A172 (cell line): ENCODE measurements at regions not wholly inside any gene's neighbourhood (a gene's known extent, or its start where the extent isn't known, plus 50 kb on each side); places are given as distances from the start of the nearest gene placed in this dataset.

Source experiments
- DNase-seq: peaks from one replicate; pipeline ENCODE4 v3.0.0-alpha.2; 2015; ENCODE audit warnings: low spot score

GRCh38 chr6:133697185-133697584 is 191.7 kb upstream of the TCF21 start:
- no peak for DNase-seq

DNA sequence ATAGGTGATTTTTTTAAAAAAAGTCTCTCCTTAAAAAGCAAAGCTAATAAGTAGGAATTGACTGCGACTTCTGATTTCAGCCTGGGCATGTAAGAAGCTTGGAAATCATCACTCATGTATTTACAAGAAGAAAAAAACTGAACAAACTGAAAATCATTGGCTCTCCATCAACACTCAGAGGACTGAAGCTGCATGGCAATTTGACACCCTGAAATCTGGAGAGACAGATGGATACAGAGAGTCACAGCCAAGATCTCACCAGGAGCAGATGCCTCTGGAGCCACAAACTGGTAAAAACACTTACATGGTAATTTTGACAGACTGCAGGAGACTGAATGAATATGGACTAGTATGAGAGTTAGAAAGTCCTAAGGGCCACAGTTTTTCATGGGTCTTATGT is 191.2 kb upstream of the TCF21 start:
- DNase-seq, result no peak

DNA sequence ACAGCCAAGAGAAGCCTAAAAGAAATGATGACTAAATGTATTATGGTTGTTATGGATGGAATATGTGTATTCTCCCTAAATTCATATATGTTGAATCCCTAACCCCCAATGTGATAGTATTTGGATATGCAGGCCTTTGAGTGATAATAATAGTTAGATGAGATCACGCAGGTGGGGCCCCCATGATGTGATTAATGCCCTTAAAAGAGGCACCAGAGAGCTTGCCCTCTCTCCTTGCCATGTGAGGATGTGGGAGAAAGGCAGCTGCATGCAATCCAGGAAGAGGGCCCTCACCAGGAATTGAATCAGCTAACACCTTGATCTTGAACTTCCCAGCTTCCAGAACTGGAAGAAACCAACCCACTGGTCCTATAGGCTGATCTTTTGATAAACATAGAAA is 190.6 kb upstream of the TCF21 start:
- no peak for DNase-seq

DNA sequence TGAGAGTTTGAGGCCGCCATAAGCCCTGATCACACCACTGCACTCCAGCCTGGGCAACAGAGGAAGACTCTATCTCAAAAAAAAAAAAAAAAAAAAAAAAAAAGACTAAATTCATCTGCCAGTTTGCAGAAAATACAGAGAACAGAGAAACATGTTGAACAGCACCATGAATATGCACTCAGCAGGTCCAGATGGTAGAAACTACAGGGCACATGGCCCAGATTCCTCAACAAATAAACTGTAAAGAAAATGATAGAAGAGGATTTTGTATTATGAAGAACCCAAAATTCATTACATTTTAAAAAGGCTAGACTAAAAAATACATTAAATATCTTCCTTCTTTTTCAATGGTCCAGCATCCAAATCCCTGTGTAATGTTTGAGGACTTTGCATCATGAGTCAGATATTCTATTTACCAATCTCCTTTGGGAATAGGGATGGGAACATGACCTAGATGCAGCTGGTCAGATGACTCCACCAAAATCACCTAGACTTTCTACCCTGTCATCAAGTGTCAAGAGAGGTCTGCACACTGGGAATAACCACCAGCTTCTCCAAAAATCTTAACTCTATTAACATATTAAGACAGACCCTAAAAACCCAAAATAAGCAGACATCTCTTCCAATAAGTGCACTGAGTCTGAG is 189.1 kb upstream of the TCF21 start:
- no peak for DNase-seq

GRCh38 chr6:133701633-133702331 is 187.1 kb upstream of the TCF21 start:
- no peak for DNase-seq

GRCh38 chr6:133704371-133704770 is 184.5 kb upstream of the TCF21 start:
- no peak for DNase-seq

DNA sequence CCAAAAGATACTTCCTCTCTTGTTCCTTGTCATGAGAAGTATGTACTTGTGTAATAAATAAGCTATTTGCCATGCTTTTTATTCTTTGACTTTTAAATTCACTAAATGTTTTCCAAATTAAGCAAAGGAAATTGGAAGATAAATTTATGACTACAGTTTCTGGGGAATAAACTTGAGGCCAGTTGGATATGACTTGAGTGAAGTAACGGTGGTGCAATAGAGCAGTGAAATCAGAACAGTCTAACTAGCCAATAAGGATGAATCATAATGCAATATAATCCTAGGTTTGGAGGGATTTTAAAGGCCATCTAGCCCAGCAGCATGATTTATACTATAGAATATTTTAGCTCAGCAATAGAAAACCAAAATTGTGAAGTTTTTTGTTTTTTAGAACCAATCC is 183.8 kb upstream of the TCF21 start:
- DNase-seq, result no peak

DNA sequence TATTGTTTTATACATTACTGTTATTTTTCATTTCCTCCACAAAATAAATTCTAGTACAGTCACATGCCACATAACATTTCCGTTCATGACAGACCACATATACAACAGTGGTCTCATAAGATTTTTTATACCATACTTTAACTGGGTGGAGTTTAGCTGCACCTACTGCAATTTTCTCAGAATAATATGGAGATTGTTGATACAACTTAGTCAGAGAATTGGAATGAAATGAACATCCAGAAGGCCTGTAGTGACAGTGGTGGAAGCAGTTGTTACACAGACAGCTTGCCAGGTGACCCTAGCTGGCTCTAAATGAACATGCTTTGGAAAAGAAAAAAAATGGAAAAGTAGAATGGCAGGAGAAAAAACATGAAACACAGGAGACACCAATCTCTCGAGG is 183.2 kb upstream of the TCF21 start:
- peak; percentile 45 for DNase-seq

DNA sequence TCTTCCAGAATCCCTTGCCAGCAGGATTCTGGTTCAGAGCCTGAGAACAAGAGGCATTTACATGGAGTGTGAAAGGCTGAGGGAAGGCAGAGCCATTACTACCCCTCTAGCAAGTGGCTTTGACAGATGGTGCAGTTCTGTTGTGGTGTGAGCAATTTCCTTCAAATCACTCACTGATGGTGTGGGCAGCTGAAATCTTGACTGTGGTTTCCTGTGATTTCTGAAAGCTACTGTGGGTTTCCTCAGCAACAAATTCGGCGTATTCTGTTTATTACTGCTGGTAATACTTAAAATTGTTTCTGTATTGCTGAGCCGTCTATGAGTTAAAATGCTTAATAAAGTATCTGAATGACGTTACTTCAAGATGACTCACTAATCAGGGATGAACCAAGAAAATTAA is 181.5 kb upstream of the TCF21 start:
- peak; percentile 45 for DNase-seq

DNA sequence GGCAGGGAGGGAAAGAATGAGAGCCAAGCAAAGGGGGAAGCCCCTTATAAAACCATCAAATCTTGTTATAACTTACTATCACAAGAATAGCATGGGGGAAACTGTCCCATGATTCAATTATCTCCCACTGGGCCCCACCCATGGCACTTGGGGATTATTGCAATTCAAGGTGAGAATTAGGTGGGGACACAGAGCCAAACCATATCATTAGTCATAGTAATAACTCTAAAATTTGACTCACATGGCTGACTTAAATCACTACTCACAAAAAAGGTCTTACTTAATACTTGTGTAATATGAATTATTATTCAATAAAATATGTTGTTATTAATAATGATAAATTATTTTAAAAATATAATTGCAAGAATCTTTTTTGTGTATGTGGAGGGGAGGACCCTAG is 178.1 kb upstream of the TCF21 start:
- DNase-seq, result no peak

DNA sequence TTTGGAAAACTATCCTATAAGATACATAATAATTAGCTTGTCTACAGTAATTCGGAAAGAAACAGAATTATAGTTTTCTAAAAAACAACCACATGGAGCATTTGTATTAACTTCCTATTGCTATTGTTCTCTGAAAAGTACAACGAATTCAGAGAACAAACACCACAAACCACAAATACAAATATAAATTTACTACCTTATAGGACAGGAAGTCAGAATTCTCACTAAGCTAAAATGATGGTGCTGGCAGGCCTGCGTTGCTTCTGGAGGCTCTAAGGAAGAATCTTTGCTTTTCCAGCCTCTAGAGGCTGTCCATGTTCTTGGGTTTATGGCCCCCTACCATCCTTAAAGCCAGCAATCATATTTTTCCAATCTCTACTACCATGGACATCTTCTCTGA is 173.6 kb upstream of the TCF21 start:
- no peak for DNase-seq

- DNase-seq, result peak; percentile 54
These were observed 164.2 kb upstream of the TCF21 start for GRCh38 chr6:133724726-133725125.

- DNase-seq, result no peak
These were observed 162.7 kb upstream of the TCF21 start for GRCh38 chr6:133726188-133726587.

DNA sequence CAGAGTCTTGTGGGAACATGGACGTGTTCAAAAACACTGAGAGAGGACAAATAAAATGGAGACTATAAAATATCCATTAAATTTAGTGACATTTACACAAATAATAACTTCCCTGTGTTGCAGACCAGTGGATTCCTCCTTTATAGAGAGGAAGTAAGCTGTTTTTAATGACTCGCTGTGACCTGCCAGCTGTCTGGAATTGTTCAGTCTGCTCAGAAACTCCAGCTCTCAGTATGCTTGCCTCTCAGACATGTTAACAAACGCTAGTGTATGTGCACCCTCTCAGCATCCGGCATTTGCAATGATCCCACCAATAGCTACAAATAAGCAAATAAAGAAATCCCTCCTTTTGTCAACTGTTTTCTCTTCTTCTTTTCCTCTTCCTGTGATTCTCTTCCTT is 158.0 kb upstream of the TCF21 start:
- peak; percentile 1 for DNase-seq

- DNase-seq, result no peak
These were observed 148.7 kb upstream of the TCF21 start for GRCh38 chr6:133740218-133740617.

DNA sequence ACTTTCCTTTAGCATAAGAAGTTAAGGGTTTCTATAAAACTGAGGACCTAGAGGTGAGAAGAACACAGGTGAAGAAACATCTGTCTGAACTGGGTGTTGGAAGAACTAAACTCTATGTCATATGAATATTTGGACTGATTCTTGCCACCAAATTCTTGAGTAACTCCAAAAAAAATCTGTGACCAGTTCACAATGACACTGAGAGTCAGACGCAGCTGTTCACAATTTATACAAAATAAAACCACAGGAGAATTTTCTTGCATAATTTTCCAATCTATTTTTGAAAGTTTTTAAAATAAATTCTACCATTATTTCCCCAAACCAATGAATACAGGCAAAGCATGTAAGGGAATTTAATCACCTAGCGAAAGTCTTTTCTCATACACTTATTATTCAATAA is 148.1 kb upstream of the TCF21 start:
- no peak for DNase-seq

GRCh38 chr6:133741375-133741861 is 147.5 kb upstream of the TCF21 start:
- no peak for DNase-seq

DNA sequence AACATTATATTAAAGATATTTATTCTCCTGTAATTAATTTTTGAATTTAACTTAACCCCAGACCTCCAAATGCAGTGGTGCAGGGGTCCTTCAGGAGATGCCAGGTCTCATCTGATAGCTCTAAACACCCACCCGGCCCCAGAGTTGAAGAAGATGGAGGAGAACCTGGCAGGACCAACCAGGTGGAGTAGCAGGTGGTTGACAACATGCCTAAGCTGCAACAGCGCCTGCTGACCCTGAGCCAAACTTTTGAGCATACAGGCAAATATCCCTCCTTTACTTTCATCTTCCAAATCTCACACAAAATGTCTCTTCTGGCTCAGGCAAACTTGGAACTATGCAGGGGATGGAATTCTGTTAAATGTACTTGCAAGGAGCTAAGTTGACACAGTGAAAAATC is 145.3 kb upstream of the TCF21 start:
- DNase-seq, result no peak

- no peak for DNase-seq
These were observed 142.5 kb upstream of the TCF21 start for GRCh38 chr6:133746417-133746770.

GRCh38 chr6:133748628-133749027 is 140.3 kb upstream of the TCF21 start:
- DNase-seq, result no peak

DNA sequence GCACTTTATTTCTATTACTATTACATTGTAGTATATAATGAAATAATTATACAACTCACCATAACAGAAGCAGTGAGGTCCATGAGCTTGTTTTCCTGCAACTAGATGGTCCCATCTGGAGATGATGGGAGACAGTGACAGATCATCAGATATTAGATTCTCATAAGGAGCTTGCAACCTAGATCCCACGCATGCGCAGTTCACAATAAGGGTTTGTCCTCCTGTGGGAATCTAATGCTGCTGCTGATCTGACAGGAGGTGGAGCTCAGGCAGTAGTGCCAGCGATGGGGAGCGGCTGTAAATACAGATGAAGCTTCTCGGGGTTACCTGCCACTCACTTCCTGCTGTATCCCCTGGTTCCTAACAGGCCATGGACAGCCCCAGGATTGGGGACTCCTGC is 139.5 kb upstream of the TCF21 start:
- no peak for DNase-seq

- DNase-seq, result no peak
These were observed 136.8 kb upstream of the TCF21 start for GRCh38 chr6:133752129-133752528.

- no peak for DNase-seq
These were observed 135.2 kb upstream of the TCF21 start for GRCh38 chr6:133753756-133754155.

DNA sequence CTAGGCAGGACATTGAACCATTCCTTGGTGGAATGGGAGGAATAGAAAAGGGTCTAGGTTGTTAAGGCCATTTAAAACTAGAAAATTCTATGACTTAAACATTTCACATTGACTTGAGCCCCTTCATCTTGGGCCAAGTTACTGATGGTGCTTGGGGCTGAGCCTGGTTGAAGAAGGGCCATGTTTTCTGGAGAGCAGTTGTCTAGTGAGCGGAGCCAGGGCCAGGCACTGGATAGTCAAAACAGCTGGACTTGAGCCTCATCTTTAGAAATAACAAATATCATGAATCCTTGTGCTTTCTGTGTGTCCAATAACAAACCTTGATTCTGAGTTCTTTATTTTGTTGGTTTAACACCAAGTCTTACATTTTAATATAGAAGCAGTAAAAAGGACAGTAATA is 134.6 kb upstream of the TCF21 start:
- no peak for DNase-seq
